LNCaP clone FGC (cell line): ENCODE measurements at regions not wholly inside any gene's neighbourhood (a gene's known extent, or its start where the extent isn't known, plus 50 kb on each side); places are given as distances from the start of the nearest gene placed in this dataset.

ENCODE experiments used
- DNase-seq: peaks from one replicate; pipeline ENCODE4 v3.0.0-alpha.2; 2011; ENCODE audit warnings: low read depth
- H3K4me3 ChIP-seq: 2 replicates; pipeline ENCODE4 v1.5.1; 2011; ENCODE audit warnings: mild to moderate bottlenecking, low read depth, low read length, control low read depth
- TF ChIP-seq, protein P1 (sequence below): IDR thresholded peaks from 2 replicates; pipeline ENCODE4 v1.5.1; 2012; ENCODE audit warnings: mild to moderate bottlenecking; ENCODE audit not compliant: control insufficient read depth, insufficient read depth; ENCODE audit errors: extremely low read depth

DNA sequence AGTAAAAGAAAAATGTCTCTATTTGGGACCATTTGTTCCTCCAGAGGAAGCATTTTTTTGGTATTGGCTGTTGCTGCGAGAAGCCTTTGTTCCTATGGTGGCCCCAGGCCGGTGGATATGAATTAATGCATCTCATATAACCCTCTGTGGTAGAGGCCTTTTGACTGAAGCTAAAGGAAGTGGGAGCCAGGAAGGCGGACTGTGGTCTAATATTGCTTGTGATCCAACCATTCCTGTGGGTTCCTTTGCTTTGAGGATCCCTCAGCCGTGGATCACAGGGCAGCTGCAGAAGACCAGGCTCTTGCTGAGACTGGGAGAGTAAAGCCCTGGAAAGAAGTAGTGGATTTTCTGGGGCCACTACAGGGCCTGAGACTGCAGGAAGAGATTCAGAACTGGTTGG lies 68.3 kb upstream of the NAV2 start:
- TF ChIP-seq, protein P1, sequence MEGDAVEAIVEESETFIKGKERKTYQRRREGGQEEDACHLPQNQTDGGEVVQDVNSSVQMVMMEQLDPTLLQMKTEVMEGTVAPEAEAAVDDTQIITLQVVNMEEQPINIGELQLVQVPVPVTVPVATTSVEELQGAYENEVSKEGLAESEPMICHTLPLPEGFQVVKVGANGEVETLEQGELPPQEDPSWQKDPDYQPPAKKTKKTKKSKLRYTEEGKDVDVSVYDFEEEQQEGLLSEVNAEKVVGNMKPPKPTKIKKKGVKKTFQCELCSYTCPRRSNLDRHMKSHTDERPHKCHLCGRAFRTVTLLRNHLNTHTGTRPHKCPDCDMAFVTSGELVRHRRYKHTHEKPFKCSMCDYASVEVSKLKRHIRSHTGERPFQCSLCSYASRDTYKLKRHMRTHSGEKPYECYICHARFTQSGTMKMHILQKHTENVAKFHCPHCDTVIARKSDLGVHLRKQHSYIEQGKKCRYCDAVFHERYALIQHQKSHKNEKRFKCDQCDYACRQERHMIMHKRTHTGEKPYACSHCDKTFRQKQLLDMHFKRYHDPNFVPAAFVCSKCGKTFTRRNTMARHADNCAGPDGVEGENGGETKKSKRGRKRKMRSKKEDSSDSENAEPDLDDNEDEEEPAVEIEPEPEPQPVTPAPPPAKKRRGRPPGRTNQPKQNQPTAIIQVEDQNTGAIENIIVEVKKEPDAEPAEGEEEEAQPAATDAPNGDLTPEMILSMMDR = no peak
- no peak overlapping the region for H3K4me3 ChIP-seq
- DNase-seq = no peak

DNA sequence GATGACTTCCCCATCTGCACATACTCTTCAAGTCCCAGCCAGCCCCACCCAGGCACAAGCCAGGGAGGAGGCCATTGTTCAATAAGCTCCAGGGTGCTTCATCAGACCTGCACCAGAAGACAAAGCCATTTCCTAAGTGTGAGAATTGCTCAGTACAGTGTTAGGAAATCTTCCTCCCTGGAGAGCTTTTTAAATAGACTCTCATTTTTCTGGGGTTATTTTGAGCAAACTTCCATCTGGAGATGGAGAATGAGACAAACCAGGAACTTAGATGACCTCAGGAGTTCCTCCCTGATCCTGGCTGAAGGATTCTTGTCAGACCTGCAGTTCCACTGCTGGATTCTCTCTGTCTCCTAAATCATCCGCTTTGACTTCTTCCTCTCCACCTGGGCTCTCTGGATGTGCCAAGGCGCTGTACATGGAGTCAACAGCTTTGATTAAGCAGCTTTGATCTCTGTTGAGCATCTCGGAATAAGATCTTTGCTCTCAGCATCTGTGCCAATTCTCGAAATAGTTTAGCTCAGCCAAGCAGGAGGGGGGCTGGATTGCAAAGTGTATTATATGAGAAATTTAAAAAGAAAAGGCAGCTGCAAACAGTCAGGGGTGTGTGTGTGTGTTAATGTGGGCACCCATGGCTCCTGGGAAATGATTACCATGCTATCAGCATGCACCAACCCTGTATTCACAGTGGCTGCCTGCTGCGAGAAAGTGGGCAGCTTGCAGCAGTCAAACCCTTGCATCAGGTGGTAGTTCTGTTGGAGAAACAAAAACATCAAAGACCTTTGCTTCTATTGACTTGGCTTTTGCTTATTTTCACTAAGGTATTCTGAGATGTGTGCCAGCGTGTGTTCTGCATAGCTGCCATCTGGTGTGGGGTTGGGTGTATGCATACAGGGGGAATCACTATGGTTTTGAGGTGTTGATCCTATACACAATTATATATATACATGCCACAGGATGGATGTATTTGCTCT lies 70.2 kb upstream of the NAV2 start:
- TF ChIP-seq, protein P1 = no peak
- DNase-seq = no peak
- H3K4me3 ChIP-seq = no peak overlapping the region

DNA sequence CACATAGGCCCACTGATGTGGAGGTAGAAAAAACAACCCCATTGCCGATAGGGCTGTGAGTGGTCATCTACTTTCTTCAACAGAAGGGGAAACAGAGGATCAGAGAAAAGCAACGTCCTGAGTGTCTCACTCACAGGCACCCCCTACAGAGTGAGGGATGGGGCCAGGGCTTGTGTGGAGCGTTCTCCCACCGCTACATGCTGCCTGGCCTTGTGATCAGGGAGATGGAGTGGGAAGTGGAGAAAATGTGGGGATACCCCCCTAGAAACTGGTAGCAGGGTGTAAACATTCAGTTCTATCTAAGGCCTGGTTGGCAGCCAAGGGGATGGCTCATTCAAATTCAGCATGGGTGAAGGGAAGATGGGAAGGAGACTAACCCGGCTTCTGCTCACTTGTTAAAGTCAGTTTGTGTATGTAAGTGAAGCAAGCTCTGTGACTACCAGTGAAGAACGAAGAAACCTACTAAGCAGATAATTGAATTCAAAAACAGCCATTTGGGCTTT lies 73.0 kb upstream of the NAV2 start:
- TF ChIP-seq, protein P1 = no peak
- DNase-seq = no peak
- H3K4me3 ChIP-seq = no peak overlapping the region

DNA sequence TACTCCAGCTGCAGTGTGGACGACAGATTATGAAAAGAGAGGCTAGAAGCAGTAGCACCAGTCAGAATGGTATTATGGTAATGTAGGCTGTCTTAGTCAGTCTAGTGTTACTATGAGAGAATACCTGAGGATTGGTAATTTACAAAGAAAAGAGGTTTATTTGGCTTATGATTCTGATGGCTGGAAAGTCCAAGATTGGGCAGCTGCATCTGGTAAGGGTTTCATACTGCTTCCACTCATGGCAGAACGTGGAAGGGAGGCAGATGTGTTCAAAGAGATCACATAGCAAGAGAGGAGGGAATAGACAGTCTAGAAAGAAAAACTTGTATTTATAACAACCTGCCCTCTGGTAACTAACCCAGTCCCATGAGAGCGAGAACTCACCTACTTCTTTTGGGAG lies 77.3 kb upstream of the NAV2 start:
- TF ChIP-seq, protein P1 = no peak
- H3K4me3 ChIP-seq = no peak overlapping the region

DNA sequence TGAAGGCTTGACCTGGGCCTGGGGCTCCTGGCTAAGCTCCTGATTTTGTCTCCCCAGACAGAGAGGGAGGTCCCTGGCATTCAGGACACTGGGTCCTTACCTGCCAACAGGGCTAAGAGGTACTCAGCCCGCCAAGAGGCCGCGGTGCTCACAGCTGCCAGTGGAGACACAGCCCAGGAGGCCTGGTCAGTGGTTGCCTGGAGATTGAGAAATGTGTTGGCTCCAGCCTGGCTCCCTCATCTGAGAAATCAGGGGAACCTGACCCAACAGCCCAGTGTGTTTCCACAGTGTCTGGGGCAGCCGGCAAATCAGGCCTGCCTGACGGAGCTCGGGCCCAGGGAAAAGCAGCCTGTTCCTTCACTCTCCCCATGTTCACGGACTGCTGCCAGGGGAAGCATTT lies 79.4 kb upstream of the NAV2 start:
- H3K4me3 ChIP-seq = no peak overlapping the region
- TF ChIP-seq, protein P1 = no peak
- DNase-seq = no peak

More for the DNA sequence above, 77.3 kb upstream of the NAV2 start:
- no peak for DNase-seq

DNA sequence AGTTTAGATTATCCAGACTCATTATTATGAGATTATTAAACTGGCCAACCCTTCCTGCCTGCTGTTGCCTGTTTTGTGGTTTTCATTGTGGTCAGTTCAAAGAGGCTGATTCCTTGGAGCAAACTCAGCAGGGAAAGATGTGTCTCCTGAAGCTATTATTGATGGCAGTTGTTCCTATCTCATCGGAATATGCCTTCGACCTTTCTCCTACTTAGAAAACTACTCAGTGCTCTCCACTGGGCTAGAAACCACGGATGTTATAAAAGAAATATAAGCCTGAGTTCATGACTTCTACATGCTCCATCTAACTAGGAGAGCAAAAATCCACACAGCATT lies 80.2 kb upstream of the NAV2 start:
- H3K4me3 ChIP-seq = no peak overlapping the region
- TF ChIP-seq, protein P1 = no peak
- no peak for DNase-seq
